ENCODE measurements at regions not wholly inside any gene's neighbourhood (a gene's known extent, or its start where the extent isn't known, plus 50 kb on each side); places are given as distances from the start of the nearest gene placed in this dataset.
"Not testable (repeated sequence)": the region's sequence is repeated elsewhere in the genome, so short reads cannot be mapped to it uniquely, and the experiment has no call there.

GRCh38 chr22:22822553-22822952 is 65.1 kb upstream of the IGLL5 start:
- TF ChIP-seq CTCF (IDR thresholded peaks at IDR 0.05; ENCODE audit: low read depth, low read length); POLR2A (IDR thresholded peaks at IDR 0.05; ENCODE audit: extremely low read depth, insufficient read length): not testable (repeated sequence)
